Effector memory CD4-positive, alpha-beta T cell (primary cell): ENCODE measurements at regions not wholly inside any gene's neighbourhood (a gene's known extent, or its start where the extent isn't known, plus 50 kb on each side); places are given as distances from the start of the nearest gene placed in this dataset.
"Not testable (repeated sequence)": the region's sequence is repeated elsewhere in the genome, so short reads cannot be mapped to it uniquely, and the experiment has no call there.

Experiments
- DNase-seq, 3 donors: peaks; one replicate each; pipeline ENCODE4 v3.0.0-alpha.2; 2020
- H3K27ac ChIP-seq: 2 replicates; pipeline ENCODE4 v1.7.0; 2013; ENCODE audit warnings: mild to moderate bottlenecking, low read length, moderate library complexity; ENCODE audit not compliant: insufficient read depth, poor library complexity, severe bottlenecking
- H3K27me3 ChIP-seq: replicated peaks from 2 replicates; pipeline ENCODE4 v1.7.0; 2013; ENCODE audit warnings: mild to moderate bottlenecking, low read length; ENCODE audit not compliant: insufficient read depth, control insufficient read depth, poor library complexity, severe bottlenecking
- H3K36me3 ChIP-seq: 2 replicates; pipeline ENCODE4 v1.7.0; 2013; ENCODE audit warnings: mild to moderate bottlenecking, low read length, moderate library complexity; ENCODE audit not compliant: control insufficient read depth, insufficient read depth
- H3K4me1 ChIP-seq: 2 replicates; pipeline ENCODE4 v1.7.0; 2013; ENCODE audit warnings: low read length, mild to moderate bottlenecking; ENCODE audit not compliant: control insufficient read depth, insufficient read depth, poor library complexity, severe bottlenecking
- H3K4me3 ChIP-seq: 2 replicates; pipeline ENCODE4 v1.7.0; 2013; ENCODE audit warnings: low read length, low read depth, mild to moderate bottlenecking; ENCODE audit not compliant: insufficient read depth, poor library complexity, severe bottlenecking
- H3K9me3 ChIP-seq: 2 replicates; pipeline ENCODE4 v1.7.0; 2013; ENCODE audit warnings: mild to moderate bottlenecking, low read length, moderate library complexity; ENCODE audit not compliant: control insufficient read depth

- not testable (repeated sequence) for H3K4me3 ChIP-seq, DNase-seq, H3K27me3 ChIP-seq, H3K4me1 ChIP-seq, H3K27ac ChIP-seq, H3K36me3 ChIP-seq, H3K9me3 ChIP-seq
Observed at GRCh38 chr15:84094720-84095119, 140.9 kb upstream of the GOLGA6L4 start.

- DNase-seq, H3K4me3 ChIP-seq, H3K9me3 ChIP-seq, H3K4me1 ChIP-seq, H3K27me3 ChIP-seq, H3K36me3 ChIP-seq, H3K27ac ChIP-seq: not testable (repeated sequence)
Observed at GRCh38 chr15:84097053-84097452, 138.5 kb upstream of the GOLGA6L4 start.

GRCh38 chr15:84098604-84099003, 137.0 kb upstream of the GOLGA6L4 start:
- H3K27me3 ChIP-seq = no peaks in the 10 kb centered on the region
- DNase-seq = no peak

GRCh38 chr15:84099181-84099580, 136.4 kb upstream of the GOLGA6L4 start:
- H3K4me1 ChIP-seq = no peaks in the 10 kb centered on the region
- H3K4me3 ChIP-seq = no peak overlapping the region
- DNase-seq = no peak
- H3K9me3 ChIP-seq = no peaks in the 10 kb centered on the region
- H3K27me3 ChIP-seq = no peaks in the 10 kb centered on the region
- H3K36me3 ChIP-seq = no peaks in the 10 kb centered on the region
- H3K27ac ChIP-seq = no peak overlapping the region

More at GRCh38 chr15:84098604-84099003, 137.0 kb upstream of the GOLGA6L4 start:
- no peak overlapping the region for H3K27ac ChIP-seq
- no peaks in the 10 kb centered on the region for H3K9me3 ChIP-seq
- H3K4me1 ChIP-seq = no peaks in the 10 kb centered on the region
- H3K4me3 ChIP-seq = no peak overlapping the region
- no peaks in the 10 kb centered on the region for H3K36me3 ChIP-seq

GRCh38 chr15:84103345-84103744, 132.2 kb upstream of the GOLGA6L4 start:
- no peak for DNase-seq
- no peaks in the 10 kb centered on the region for H3K27me3 ChIP-seq

GRCh38 chr15:84104853-84105252, 130.7 kb upstream of the GOLGA6L4 start:
- no peak overlapping the region for H3K27ac ChIP-seq
- no peaks in the 10 kb centered on the region for H3K36me3 ChIP-seq
- no peaks in the 10 kb centered on the region for H3K9me3 ChIP-seq
- no peaks in the 10 kb centered on the region for H3K27me3 ChIP-seq
- H3K4me1 ChIP-seq = no peaks in the 10 kb centered on the region
- DNase-seq = no peak
- H3K4me3 ChIP-seq = no peak overlapping the region

More at GRCh38 chr15:84103345-84103744, 132.2 kb upstream of the GOLGA6L4 start:
- Histone ChIP-seq H3K4me1 (no peaks in the 10 kb centered on the region), H3K36me3 (no peaks in the 10 kb centered on the region), H3K4me3 (no peak overlapping the region), H3K27ac (no peak overlapping the region), H3K9me3 (no peaks in the 10 kb centered on the region)

- Histone ChIP-seq H3K4me3 (no peak overlapping the region), H3K27ac (no peak overlapping the region), H3K9me3 (no peaks in the 10 kb centered on the region), H3K4me1 (no peaks in the 10 kb centered on the region), H3K36me3 (no peaks in the 10 kb centered on the region), H3K27me3 (no peaks in the 10 kb centered on the region)
- DNase-seq = no peak
Observed at GRCh38 chr15:84108728-84109127, 126.8 kb upstream of the GOLGA6L4 start.

GRCh38 chr15:84111575-84111974, 124.0 kb upstream of the GOLGA6L4 start:
- no peaks in the 10 kb centered on the region for H3K4me1 ChIP-seq
- no peaks in the 10 kb centered on the region for H3K9me3 ChIP-seq
- no peak overlapping the region for H3K27ac ChIP-seq
- no peaks in the 10 kb centered on the region for H3K36me3 ChIP-seq
- no peak for DNase-seq
- no peaks in the 10 kb centered on the region for H3K27me3 ChIP-seq
- no peak overlapping the region for H3K4me3 ChIP-seq

GRCh38 chr15:84112025-84112424, 123.5 kb upstream of the GOLGA6L4 start:
- Histone ChIP-seq H3K27ac (no peak overlapping the region), H3K4me3 (no peak overlapping the region), H3K27me3 (no peaks in the 10 kb centered on the region), H3K36me3 (no peaks in the 10 kb centered on the region), H3K4me1 (no peaks in the 10 kb centered on the region), H3K9me3 (no peaks in the 10 kb centered on the region)
- no peak for DNase-seq

GRCh38 chr15:84113919-84114318, 121.7 kb upstream of the GOLGA6L4 start:
- Histone ChIP-seq H3K4me1 (no peaks in the 10 kb centered on the region), H3K4me3 (no peak overlapping the region), H3K9me3 (no peaks in the 10 kb centered on the region), H3K27me3 (no peaks in the 10 kb centered on the region), H3K36me3 (no peaks in the 10 kb centered on the region), H3K27ac (no peak overlapping the region)
- no peak for DNase-seq

- H3K27me3 ChIP-seq, H3K9me3 ChIP-seq, H3K27ac ChIP-seq, H3K36me3 ChIP-seq, H3K4me3 ChIP-seq, H3K4me1 ChIP-seq, DNase-seq: not testable (repeated sequence)
Observed at GRCh38 chr15:84114680-84115079, 120.9 kb upstream of the GOLGA6L4 start.
